ENCODE measurements at regions not wholly inside any gene's neighbourhood (a gene's known extent, or its start where the extent isn't known, plus 50 kb on each side); places are given as distances from the start of the nearest gene placed in this dataset.

DNA sequence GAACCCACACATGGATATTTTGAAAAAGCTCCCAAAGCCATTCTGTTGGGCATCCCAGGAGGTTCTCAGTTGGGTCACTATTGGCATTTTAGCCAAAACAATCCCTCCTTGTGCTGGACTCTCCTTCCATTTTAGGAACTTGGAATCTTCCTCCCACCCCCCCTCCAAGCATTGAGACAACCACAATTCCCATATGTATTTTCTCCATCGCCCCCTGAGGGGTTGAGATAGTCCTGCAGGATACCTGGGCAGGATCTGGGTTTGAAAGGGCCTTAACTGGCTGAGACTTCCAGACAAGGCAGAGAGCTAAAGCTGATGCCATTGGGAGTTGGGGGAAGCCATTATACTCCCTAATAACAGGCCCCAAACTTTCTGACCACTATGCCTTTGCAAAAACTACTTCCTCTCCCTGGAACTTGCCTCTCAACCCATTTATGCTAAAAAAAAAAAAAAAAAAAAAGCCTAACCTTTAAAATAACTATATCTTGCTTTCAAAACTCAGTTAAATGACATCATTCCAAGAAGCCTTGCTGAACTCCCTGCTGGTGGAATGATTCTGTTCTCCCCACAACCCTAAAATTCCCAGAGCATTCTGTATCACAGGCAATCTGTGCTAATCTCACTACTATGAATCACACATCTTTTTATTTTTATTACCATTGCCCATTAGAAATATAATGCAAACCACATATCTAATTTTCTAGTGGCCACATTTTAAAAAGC lies 77.5 kb upstream of the PDE1C start:
- Histone ChIP-seq H3K9ac (ENCODE audit: low read length in 2 of 2) (no peak overlapping the region), H3K4me1 (ENCODE audit: control insufficient read depth, insufficient read depth, low read length) (no peaks in the 10 kb centered on the region), H3K27me3 (ENCODE audit: control insufficient read depth in 1 of 2, insufficient read depth in 2 of 2, low read length in 2 of 2) (no peaks in the 10 kb centered on the region), H3K36me3 (ENCODE audit: control insufficient read depth in 2 of 2, insufficient read depth in 2 of 2, low read length in 2 of 2) (no peaks in the 10 kb centered on the region), H3K27ac (ENCODE audit: low read length) (no peak overlapping the region), H3K4me3 (ENCODE audit: low read length in 2 of 2) (no peak overlapping the region), H3K9me3 (ENCODE audit: control insufficient read depth in 2 of 2, low read length in 2 of 2) (peaks cover 0 to 6% of the 10 kb centered on the region in 2 donors)

DNA sequence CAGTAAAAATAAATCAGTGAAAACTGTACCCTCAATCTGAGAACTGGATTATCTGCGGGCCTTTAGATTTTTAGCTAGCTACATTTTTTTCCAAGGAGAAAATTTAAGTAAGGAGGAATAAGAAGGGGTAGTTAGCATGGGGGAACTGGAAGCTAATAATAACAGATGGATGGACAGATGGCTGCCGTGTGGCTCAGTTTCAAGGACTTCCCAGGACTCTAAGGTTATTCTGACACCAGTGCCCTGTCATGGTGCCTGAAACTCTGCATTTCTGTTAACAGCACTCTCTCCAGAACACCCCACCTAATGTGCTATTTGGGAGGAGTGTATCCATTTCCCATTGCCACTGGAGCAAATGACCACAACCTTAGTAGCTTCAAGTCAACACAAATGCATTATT lies 75.7 kb upstream of the PDE1C start:
- peaks cover 0 to 6% of the 10 kb centered on the region in 2 donors for H3K9me3 ChIP-seq (ENCODE audit: control insufficient read depth in 2 of 2, low read length in 2 of 2)
- H3K27ac ChIP-seq (ENCODE audit: low read length) = no peak overlapping the region
- H3K4me1 ChIP-seq (ENCODE audit: control insufficient read depth, insufficient read depth, low read length) = no peaks in the 10 kb centered on the region
- no peaks in the 10 kb centered on the region for H3K27me3 ChIP-seq (ENCODE audit: control insufficient read depth in 1 of 2, insufficient read depth in 2 of 2, low read length in 2 of 2)
- H3K4me3 ChIP-seq (ENCODE audit: low read length in 2 of 2) = no peak overlapping the region
- H3K36me3 ChIP-seq (ENCODE audit: control insufficient read depth in 2 of 2, insufficient read depth in 2 of 2, low read length in 2 of 2) = no peaks in the 10 kb centered on the region
- H3K9ac ChIP-seq (ENCODE audit: low read length in 2 of 2) = no peak overlapping the region

DNA sequence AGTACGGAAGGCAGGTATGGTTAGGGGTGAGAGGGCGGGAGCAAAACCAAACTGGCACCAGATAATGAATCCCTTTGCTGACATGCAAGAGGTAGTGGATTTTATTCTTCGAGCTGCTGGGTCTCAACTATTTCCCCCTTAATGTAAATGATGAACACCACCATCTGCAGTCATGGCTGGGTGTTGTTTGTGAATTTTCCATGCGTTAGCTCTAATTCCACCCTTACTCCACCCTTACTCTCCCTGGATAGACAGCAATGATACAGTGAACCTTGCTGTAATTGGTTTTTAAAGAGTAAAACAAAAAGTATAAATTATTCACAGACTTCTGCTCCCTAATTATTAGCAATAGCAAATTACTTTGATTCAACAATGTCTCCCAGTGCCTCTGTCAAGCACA lies 74.5 kb upstream of the PDE1C start:
- Histone ChIP-seq H3K9me3 (ENCODE audit: control insufficient read depth in 2 of 2, low read length in 2 of 2) (peaks cover 0 to 6% of the 10 kb centered on the region in 2 donors), H3K27me3 (ENCODE audit: control insufficient read depth in 1 of 2, insufficient read depth in 2 of 2, low read length in 2 of 2) (no peaks in the 10 kb centered on the region), H3K4me3 (ENCODE audit: low read length in 2 of 2) (no peak overlapping the region), H3K27ac (ENCODE audit: low read length) (no peak overlapping the region), H3K4me1 (ENCODE audit: control insufficient read depth, insufficient read depth, low read length) (no peaks in the 10 kb centered on the region), H3K9ac (ENCODE audit: low read length in 2 of 2) (no peak overlapping the region), H3K36me3 (ENCODE audit: control insufficient read depth in 2 of 2, insufficient read depth in 2 of 2, low read length in 2 of 2) (no peaks in the 10 kb centered on the region)

DNA sequence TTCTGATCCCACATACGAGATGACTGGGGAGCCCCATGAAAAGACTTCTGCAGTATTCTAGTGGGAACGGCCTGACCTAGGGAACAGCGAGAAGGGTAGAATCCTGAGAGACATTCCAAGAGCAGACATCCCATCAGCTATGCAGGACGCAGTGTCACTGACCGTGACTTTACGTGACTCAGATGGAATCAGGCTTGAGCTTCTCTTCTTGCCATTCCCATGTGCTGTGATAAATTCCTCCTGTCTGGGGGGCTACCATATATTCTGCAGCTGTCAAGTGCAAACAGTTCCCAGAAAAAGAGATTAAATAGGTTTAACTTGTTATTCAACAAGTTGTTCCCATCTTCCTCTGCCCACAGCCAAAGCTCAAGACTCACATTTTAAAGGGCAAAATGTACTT lies 73.1 kb upstream of the PDE1C start:
- H3K27ac ChIP-seq (ENCODE audit: low read length) = no peak overlapping the region
- H3K27me3 ChIP-seq (ENCODE audit: control insufficient read depth in 1 of 2, insufficient read depth in 2 of 2, low read length in 2 of 2) = no peaks in the 10 kb centered on the region
- H3K36me3 ChIP-seq (ENCODE audit: control insufficient read depth in 2 of 2, insufficient read depth in 2 of 2, low read length in 2 of 2) = no peaks in the 10 kb centered on the region
- no peak overlapping the region for H3K9ac ChIP-seq (ENCODE audit: low read length in 2 of 2)
- H3K4me1 ChIP-seq (ENCODE audit: control insufficient read depth, insufficient read depth, low read length) = no peaks in the 10 kb centered on the region
- H3K9me3 ChIP-seq (ENCODE audit: control insufficient read depth in 2 of 2, low read length in 2 of 2) = peaks cover 0 to 6% of the 10 kb centered on the region in 2 donors
- H3K4me3 ChIP-seq (ENCODE audit: low read length in 2 of 2) = no peak overlapping the region

DNA sequence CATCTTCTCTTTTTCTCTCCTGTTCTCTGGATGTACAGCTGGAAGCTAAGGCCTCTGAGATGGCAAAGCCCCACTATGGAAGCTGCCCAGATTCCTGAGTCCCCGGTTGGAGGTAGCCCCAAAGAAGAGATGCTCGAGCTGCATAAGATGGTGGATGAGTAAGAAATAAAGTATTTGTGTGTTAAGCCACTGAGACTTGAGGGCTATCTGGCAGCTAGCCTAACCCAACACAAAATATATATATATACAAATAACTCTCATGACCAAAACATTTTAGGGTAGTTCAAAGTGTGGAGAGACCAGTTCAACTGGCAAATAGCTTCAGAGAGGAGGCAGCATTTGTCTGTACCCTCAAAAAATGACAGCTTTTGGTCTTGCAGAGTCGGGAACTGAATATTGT lies 72.4 kb upstream of the PDE1C start:
- Histone ChIP-seq H3K4me1 (ENCODE audit: control insufficient read depth, insufficient read depth, low read length) (no peaks in the 10 kb centered on the region), H3K9me3 (ENCODE audit: control insufficient read depth in 2 of 2, low read length in 2 of 2) (peaks cover 0 to 6% of the 10 kb centered on the region in 2 donors), H3K4me3 (ENCODE audit: low read length in 2 of 2) (no peak overlapping the region), H3K9ac (ENCODE audit: low read length in 2 of 2) (no peak overlapping the region), H3K27ac (ENCODE audit: low read length) (no peak overlapping the region), H3K27me3 (ENCODE audit: control insufficient read depth in 1 of 2, insufficient read depth in 2 of 2, low read length in 2 of 2) (no peaks in the 10 kb centered on the region), H3K36me3 (ENCODE audit: control insufficient read depth in 2 of 2, insufficient read depth in 2 of 2, low read length in 2 of 2) (no peaks in the 10 kb centered on the region)

DNA sequence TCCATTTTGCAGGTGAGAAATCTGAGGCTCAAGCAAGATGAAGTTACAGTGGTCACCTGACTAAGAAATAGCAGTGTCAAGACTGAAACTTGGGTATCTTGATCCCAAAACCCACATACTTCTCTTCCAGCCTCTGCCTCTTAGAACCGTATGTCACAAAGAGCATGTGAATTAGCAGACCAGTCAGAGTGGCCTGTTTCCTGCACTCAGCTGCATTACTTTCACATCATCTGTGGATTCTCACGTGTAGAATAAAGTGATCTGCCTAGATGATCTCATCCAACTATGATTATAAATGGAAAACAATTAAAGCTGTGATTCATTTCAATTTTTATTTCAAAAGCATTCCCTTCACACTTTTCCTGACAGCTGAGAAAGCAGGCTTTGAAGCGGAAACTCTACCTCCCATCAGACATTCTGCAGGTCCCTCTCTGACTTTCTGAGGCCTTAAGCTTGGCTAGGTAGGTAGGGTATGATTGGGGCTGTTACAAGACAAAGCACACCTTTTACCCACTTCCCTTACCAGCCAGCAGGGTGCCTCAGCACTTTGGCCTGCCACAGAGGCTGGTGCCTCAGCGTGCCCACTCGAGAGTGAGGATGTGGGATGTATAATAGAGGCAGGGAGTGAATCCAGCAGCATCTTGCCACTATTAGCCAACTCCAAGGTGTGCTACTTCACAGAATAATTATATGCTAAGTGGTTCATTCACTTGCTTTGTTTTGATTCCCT lies 70.2 kb upstream of the PDE1C start:
- no peaks in the 10 kb centered on the region for H3K36me3 ChIP-seq (ENCODE audit: control insufficient read depth in 2 of 2, insufficient read depth in 2 of 2, low read length in 2 of 2)
- H3K9me3 ChIP-seq (ENCODE audit: control insufficient read depth in 2 of 2, low read length in 2 of 2) = no peaks in the 10 kb centered on the region
- no peaks in the 10 kb centered on the region for H3K4me1 ChIP-seq (ENCODE audit: control insufficient read depth, insufficient read depth, low read length)
- H3K27me3 ChIP-seq (ENCODE audit: control insufficient read depth in 1 of 2, insufficient read depth in 2 of 2, low read length in 2 of 2) = no peaks in the 10 kb centered on the region
- H3K9ac ChIP-seq (ENCODE audit: low read length in 2 of 2) = no peak overlapping the region
- H3K4me3 ChIP-seq (ENCODE audit: low read length in 2 of 2) = no peak overlapping the region
- no peak overlapping the region for H3K27ac ChIP-seq (ENCODE audit: low read length)

DNA sequence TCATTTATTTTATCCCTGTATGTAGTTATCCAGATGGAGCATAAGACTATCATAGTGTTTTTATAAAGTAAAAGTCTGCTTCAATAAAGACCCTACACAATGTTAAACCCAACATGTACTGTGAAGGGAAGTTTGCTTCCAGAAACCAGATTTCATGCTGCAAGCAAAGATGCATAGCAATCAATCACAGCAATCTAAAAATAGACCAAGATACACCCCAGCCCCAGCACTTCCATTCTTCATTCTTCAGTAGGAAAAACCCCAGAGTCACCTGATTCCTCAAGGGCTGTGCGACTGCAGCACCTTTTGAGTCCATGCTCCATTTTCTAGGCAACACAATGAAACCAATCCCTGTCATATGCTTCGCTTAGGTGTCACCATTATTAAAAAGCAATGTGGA lies 66.9 kb upstream of the PDE1C start:
- H3K36me3 ChIP-seq (ENCODE audit: control insufficient read depth in 2 of 2, insufficient read depth in 2 of 2, low read length in 2 of 2) = no peaks in the 10 kb centered on the region
- no peak overlapping the region for H3K9ac ChIP-seq (ENCODE audit: low read length in 2 of 2)
- H3K27me3 ChIP-seq (ENCODE audit: control insufficient read depth in 1 of 2, insufficient read depth in 2 of 2, low read length in 2 of 2) = no peaks in the 10 kb centered on the region
- H3K9me3 ChIP-seq (ENCODE audit: control insufficient read depth in 2 of 2, low read length in 2 of 2) = peaks cover 0 to 3% of the 10 kb centered on the region in 2 donors
- no peaks in the 10 kb centered on the region for H3K4me1 ChIP-seq (ENCODE audit: control insufficient read depth, insufficient read depth, low read length)
- no peak overlapping the region for H3K4me3 ChIP-seq (ENCODE audit: low read length in 2 of 2)
- no peak overlapping the region for H3K27ac ChIP-seq (ENCODE audit: low read length)

DNA sequence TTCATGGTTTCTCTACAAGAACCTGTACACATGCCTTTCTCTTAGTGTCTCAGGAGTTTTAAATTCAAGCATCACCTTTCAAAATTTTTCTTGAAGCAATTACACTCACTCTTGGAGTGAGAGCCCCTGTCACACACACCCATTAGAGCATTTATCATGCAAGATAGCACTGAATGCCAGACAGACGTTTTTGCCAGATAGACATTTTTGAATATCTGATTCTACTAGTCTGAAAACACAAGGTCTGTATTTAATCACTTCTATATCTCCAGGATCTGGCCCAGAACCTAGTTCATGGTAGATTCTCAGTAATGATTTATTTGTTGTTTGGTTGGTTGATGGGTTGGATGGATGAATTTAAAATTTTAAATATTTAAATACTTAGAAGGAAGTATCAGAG lies 60.9 kb upstream of the PDE1C start:
- peaks cover 0 to 3% of the 10 kb centered on the region in 2 donors for H3K9me3 ChIP-seq (ENCODE audit: control insufficient read depth in 2 of 2, low read length in 2 of 2)
- H3K36me3 ChIP-seq (ENCODE audit: control insufficient read depth in 2 of 2, insufficient read depth in 2 of 2, low read length in 2 of 2) = no peaks in the 10 kb centered on the region
- no peaks in the 10 kb centered on the region for H3K4me1 ChIP-seq (ENCODE audit: control insufficient read depth, insufficient read depth, low read length)
- no peak overlapping the region for H3K4me3 ChIP-seq (ENCODE audit: low read length in 2 of 2)
- no peak overlapping the region for H3K9ac ChIP-seq (ENCODE audit: low read length in 2 of 2)
- no peaks in the 10 kb centered on the region for H3K27me3 ChIP-seq (ENCODE audit: control insufficient read depth in 1 of 2, insufficient read depth in 2 of 2, low read length in 2 of 2)
- H3K27ac ChIP-seq (ENCODE audit: low read length) = no peak overlapping the region

DNA sequence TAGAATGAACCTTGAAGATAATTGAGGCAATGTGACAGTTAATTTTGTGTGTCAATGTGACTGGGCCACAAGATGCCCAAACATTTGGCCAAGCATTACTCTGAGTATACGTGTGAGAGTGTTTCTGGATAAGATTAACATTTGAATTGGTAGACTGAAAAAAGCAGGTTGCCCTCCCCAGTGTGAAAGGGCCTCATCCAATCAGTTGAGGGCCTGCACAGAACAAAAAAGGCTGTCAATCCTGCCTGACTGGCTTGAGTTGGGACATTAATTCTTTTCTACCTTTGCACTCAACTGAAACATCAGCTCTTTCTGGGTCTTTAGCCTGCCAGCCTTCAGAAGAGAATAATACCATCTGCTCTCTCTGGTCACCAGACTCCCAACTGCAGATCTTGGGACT lies 56.6 kb upstream of the PDE1C start:
- H3K4me3 ChIP-seq (ENCODE audit: low read length in 2 of 2) = no peak overlapping the region
- H3K4me1 ChIP-seq (ENCODE audit: control insufficient read depth, insufficient read depth, low read length) = no peaks in the 10 kb centered on the region
- no peaks in the 10 kb centered on the region for H3K27me3 ChIP-seq (ENCODE audit: control insufficient read depth in 1 of 2, insufficient read depth in 2 of 2, low read length in 2 of 2)
- H3K9me3 ChIP-seq (ENCODE audit: control insufficient read depth in 2 of 2, low read length in 2 of 2) = no peaks in the 10 kb centered on the region
- H3K27ac ChIP-seq (ENCODE audit: low read length) = no peak overlapping the region
- H3K36me3 ChIP-seq (ENCODE audit: control insufficient read depth in 2 of 2, insufficient read depth in 2 of 2, low read length in 2 of 2) = no peaks in the 10 kb centered on the region
- no peak overlapping the region for H3K9ac ChIP-seq (ENCODE audit: low read length in 2 of 2)
